OCI-LY1 (cell line): ENCODE measurements at regions not wholly inside any gene's neighbourhood (a gene's known extent, or its start where the extent isn't known, plus 50 kb on each side); places are given as distances from the start of the nearest gene placed in this dataset.

Experiments used
- EZH2 ChIP-seq: fragments of 200-600 bp; sonication (generic), shearing (Covaris generic); IDR thresholded peaks from 2 replicates; pipeline ENCODE4 v1.8.0; 2017; ENCODE audit warnings: borderline replicate concordance, mixed run types, mild to moderate bottlenecking, antibody characterized with exemption, low read length, moderate library complexity, mixed read lengths
- TF ChIP-seq, protein P1 (sequence below): fragments of 200-600 bp; sonication (generic), shearing (Covaris generic); IDR thresholded peaks from 2 replicates; pipeline ENCODE4 v1.5.1; 2017; ENCODE audit warnings: mild to moderate bottlenecking, antibody characterized with exemption, low read length, moderate library complexity, mixed read lengths

DNA sequence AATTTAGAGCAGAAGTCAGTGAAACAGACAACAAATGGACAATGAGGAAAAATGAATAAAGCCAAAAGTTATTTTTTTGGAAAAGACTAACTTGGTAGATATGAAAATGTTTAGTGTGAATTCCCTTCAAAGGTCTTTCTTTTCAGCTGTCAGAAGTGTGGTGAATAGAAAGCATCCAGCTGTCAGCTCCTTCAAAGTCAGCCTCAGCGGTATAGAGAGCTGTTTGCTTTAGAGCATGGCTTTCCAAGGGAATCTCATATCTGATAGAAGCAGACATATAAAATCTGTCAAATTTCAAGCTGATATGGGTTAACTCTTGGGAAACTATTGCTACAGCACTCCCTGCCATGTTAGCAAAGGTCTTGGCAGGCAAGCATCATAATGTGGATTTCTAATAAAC is 309.3 kb downstream of the CASP12 start:
- TF ChIP-seq, protein P1, sequence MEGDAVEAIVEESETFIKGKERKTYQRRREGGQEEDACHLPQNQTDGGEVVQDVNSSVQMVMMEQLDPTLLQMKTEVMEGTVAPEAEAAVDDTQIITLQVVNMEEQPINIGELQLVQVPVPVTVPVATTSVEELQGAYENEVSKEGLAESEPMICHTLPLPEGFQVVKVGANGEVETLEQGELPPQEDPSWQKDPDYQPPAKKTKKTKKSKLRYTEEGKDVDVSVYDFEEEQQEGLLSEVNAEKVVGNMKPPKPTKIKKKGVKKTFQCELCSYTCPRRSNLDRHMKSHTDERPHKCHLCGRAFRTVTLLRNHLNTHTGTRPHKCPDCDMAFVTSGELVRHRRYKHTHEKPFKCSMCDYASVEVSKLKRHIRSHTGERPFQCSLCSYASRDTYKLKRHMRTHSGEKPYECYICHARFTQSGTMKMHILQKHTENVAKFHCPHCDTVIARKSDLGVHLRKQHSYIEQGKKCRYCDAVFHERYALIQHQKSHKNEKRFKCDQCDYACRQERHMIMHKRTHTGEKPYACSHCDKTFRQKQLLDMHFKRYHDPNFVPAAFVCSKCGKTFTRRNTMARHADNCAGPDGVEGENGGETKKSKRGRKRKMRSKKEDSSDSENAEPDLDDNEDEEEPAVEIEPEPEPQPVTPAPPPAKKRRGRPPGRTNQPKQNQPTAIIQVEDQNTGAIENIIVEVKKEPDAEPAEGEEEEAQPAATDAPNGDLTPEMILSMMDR, result no peak
- TF ChIP-seq EZH2, result no peak
